BLaER1 treated with 17β-estradiol and CSF1 and Interleukin-3, amounts not matched to agents 10 nM and 100 nM (cell line): ENCODE measurements at regions not wholly inside any gene's neighbourhood (a gene's known extent, or its start where the extent isn't known, plus 50 kb on each side); places are given as distances from the start of the nearest gene placed in this dataset.
A peak's percentile ranks its signal among the peaks of the same experiment; 100 is the strongest.

Source experiments
- H3K27ac ChIP-seq, 11 experiments: shearing (Covaris generic); formaldehyde crosslinking; 2 replicates each; pipeline ENCODE4 v1.8.1; 2022
- H3K27me3 ChIP-seq, 11 experiments: shearing (Covaris generic); formaldehyde crosslinking; 2 replicates each; pipeline ENCODE4 v1.8.1; 2022
- H3K36me3 ChIP-seq, 11 experiments: shearing (Covaris generic); formaldehyde crosslinking; 2 replicates each; pipeline ENCODE4 v1.8.1; 2022
- H3K4me1 ChIP-seq, 10 experiments: shearing (Covaris generic); formaldehyde crosslinking; 2 replicates each; pipeline ENCODE4 v1.8.1; 2022
- H3K4me2 ChIP-seq, 11 experiments: shearing (Covaris generic); formaldehyde crosslinking; 2 replicates each; pipeline ENCODE4 v1.8.1; 2022
- H3K4me3 ChIP-seq, 10 experiments: shearing (Covaris generic); formaldehyde crosslinking; 2 replicates each; pipeline ENCODE4 v1.8.1; 2022
- H3K9ac ChIP-seq, 11 experiments: shearing (Covaris generic); formaldehyde crosslinking; 2 replicates each; pipeline ENCODE4 v1.8.1; 2022
- H3K9me3 ChIP-seq, 11 experiments: shearing (Covaris generic); formaldehyde crosslinking; replicated peaks in 1 of 11; 2 replicates each; pipeline ENCODE4 v1.8.1; 2022
- H4K20me1 ChIP-seq, 11 experiments: shearing (Covaris generic); formaldehyde crosslinking; 2 replicates each; pipeline ENCODE4 v1.8.1; 2022
- Cebpa-rat ChIP-seq, 11 experiments: shearing (Covaris generic); IDR thresholded peaks; 2 replicates each; pipeline ENCODE4 v1.8.1; 2022

GRCh38 chr9:134214386-134214765 lies 50.0 kb upstream of the RNU6ATAC start:
- TF ChIP-seq Cebpa-rat (IDR thresholded peaks at IDR 0.05): no peak
- H3K9ac ChIP-seq: peak overlapping the region in 10 of 11 experiments; percentile 63 to 90 (median 86); a peak in 19 of 22 replicates
- H3K4me2 ChIP-seq: peak overlapping the region; percentile 81 to 94 (median 86)
- no peaks in the 10 kb centered on the region for H3K36me3 ChIP-seq
- H3K27me3 ChIP-seq: no peaks in the 10 kb centered on the region
- H3K4me1 ChIP-seq: peaks cover 68 to 100% (median 100%) of the 10 kb centered on the region in 10 experiments
- peaks cover 0 to 7% (median 0%) of the 10 kb centered on the region in 11 experiments; a peak in 5 of 22 replicates for H3K9me3 ChIP-seq
- no peaks in the 10 kb centered on the region for H4K20me1 ChIP-seq
- H3K27ac ChIP-seq: peak overlapping the region; percentile 13 to 99 (median 95); a peak in 20 of 22 replicates
- H3K4me3 ChIP-seq: peak overlapping the region in 1 of 10 experiments; percentile 12; a peak in 3 of 20 replicates

- peak overlapping the region; percentile 73 to 99 (median 95) for H3K27ac ChIP-seq
- peaks cover 68 to 100% (median 100%) of the 10 kb centered on the region in 10 experiments for H3K4me1 ChIP-seq
- peaks cover 0 to 7% (median 0%) of the 10 kb centered on the region in 11 experiments; a peak in 5 of 22 replicates for H3K9me3 ChIP-seq
- no peaks in the 10 kb centered on the region for H3K27me3 ChIP-seq
- H3K9ac ChIP-seq: peak overlapping the region; percentile 63 to 90 (median 85); a peak in 21 of 22 replicates
- H3K4me2 ChIP-seq: peak overlapping the region; percentile 81 to 94 (median 86)
- peak overlapping the region in 1 of 10 experiments; percentile 12; a peak in 2 of 20 replicates for H3K4me3 ChIP-seq
- TF ChIP-seq Cebpa-rat (IDR thresholded peaks at IDR 0.05): no peak
- H3K36me3 ChIP-seq: no peaks in the 10 kb centered on the region
- H4K20me1 ChIP-seq: no peaks in the 10 kb centered on the region
Measured at GRCh38 chr9:134214766-134215419, 50.5 kb upstream of the RNU6ATAC start.

GRCh38 chr9:134215420-134215698 lies 51.0 kb upstream of the RNU6ATAC start:
- no peaks in the 10 kb centered on the region for H3K27me3 ChIP-seq
- H3K4me3 ChIP-seq: peak overlapping the region in 1 of 10 experiments; percentile 23; a peak in 1 of 20 replicates
- peaks cover 68 to 100% (median 100%) of the 10 kb centered on the region in 10 experiments for H3K4me1 ChIP-seq
- peaks cover 0 to 7% (median 0%) of the 10 kb centered on the region in 11 experiments; a peak in 5 of 22 replicates for H3K9me3 ChIP-seq
- no peak for TF ChIP-seq Cebpa-rat (IDR thresholded peaks at IDR 0.05)
- H3K36me3 ChIP-seq: no peaks in the 10 kb centered on the region
- peak overlapping the region; percentile 63 to 90 (median 85); a peak in 21 of 22 replicates for H3K9ac ChIP-seq
- H4K20me1 ChIP-seq: no peaks in the 10 kb centered on the region
- peak overlapping the region; percentile 73 to 99 (median 95) for H3K27ac ChIP-seq
- H3K4me2 ChIP-seq: peak overlapping the region; percentile 81 to 94 (median 86)

- Histone ChIP-seq H3K27ac (peak overlapping the region; percentile 73 to 99 (median 95)), H3K4me1 (peaks cover 68 to 100% (median 100%) of the 10 kb centered on the region in 10 experiments), H3K4me3 (peak overlapping the region in 2 of 10 experiments; percentile 23 to 37; a peak in 4 of 20 replicates), H3K36me3 (no peaks in the 10 kb centered on the region), H4K20me1 (no peaks in the 10 kb centered on the region), H3K9me3 (peaks cover 0 to 7% (median 0%) of the 10 kb centered on the region in 11 experiments; a peak in 5 of 22 replicates), H3K9ac (peak overlapping the region; percentile 63 to 90 (median 85); a peak in 21 of 22 replicates), H3K4me2 (peak overlapping the region; percentile 81 to 94 (median 86)), H3K27me3 (no peaks in the 10 kb centered on the region)
- TF ChIP-seq Cebpa-rat (IDR thresholded peaks at IDR 0.05): no peak
Measured at GRCh38 chr9:134215699-134216448, 51.5 kb upstream of the RNU6ATAC start.

- peak overlapping the region; percentile 40 to 90 (median 85); a peak in 20 of 22 replicates for H3K9ac ChIP-seq
- peak overlapping the region in 2 of 10 experiments; percentile 14 to 37; a peak in 1 of 20 replicates for H3K4me3 ChIP-seq
- peaks cover 62 to 100% (median 100%) of the 10 kb centered on the region in 10 experiments for H3K4me1 ChIP-seq
- H3K27ac ChIP-seq: peak overlapping the region; percentile 73 to 99 (median 95); a peak in 21 of 22 replicates
- no peaks in the 10 kb centered on the region for H3K36me3 ChIP-seq
- no peaks in the 10 kb centered on the region for H4K20me1 ChIP-seq
- H3K27me3 ChIP-seq: no peaks in the 10 kb centered on the region
- H3K4me2 ChIP-seq: peak overlapping the region; percentile 81 to 94 (median 86)
- H3K9me3 ChIP-seq: peaks cover 0 to 7% (median 0%) of the 10 kb centered on the region in 11 experiments; a peak in 5 of 22 replicates
- TF ChIP-seq Cebpa-rat (IDR thresholded peaks at IDR 0.05): no peak
Measured at GRCh38 chr9:134216449-134216951, 52.1 kb upstream of the RNU6ATAC start.

GRCh38 chr9:134216961-134217360 lies 52.6 kb upstream of the RNU6ATAC start:
- Histone ChIP-seq H3K4me2 (peak overlapping the region; percentile 81 to 94 (median 86)), H3K27me3 (no peaks in the 10 kb centered on the region), H3K4me1 (peaks cover 65 to 100% (median 100%) of the 10 kb centered on the region in 10 experiments), H3K36me3 (no peaks in the 10 kb centered on the region), H3K9me3 (peaks cover 0 to 7% (median 0%) of the 10 kb centered on the region in 11 experiments; a peak in 5 of 22 replicates), H4K20me1 (no peaks in the 10 kb centered on the region), H3K4me3 (0 out of 20 replicates have a peak overlapping the region, but pooled peaks of 1 of the 10 experiments have one; percentile 18), H3K9ac (peak overlapping the region in 9 of 11 experiments; percentile 80 to 90 (median 86); a peak in 19 of 22 replicates), H3K27ac (peak overlapping the region in 10 of 11 experiments; percentile 73 to 99 (median 95); a peak in 19 of 22 replicates)
- TF ChIP-seq Cebpa-rat (IDR thresholded peaks at IDR 0.05): no peak

- peaks cover 67 to 100% (median 99%) of the 10 kb centered on the region in 10 experiments for H3K4me1 ChIP-seq
- H3K36me3 ChIP-seq: no peaks in the 10 kb centered on the region
- H3K4me3 ChIP-seq: 0 out of 20 replicates have a peak overlapping the region, but pooled peaks of 1 of the 10 experiments have one; percentile 18
- peaks cover 0 to 5% (median 0%) of the 10 kb centered on the region in 11 experiments; a peak in 5 of 22 replicates for H3K9me3 ChIP-seq
- H3K4me2 ChIP-seq: peak overlapping the region; percentile 81 to 94 (median 86)
- H3K27me3 ChIP-seq: no peaks in the 10 kb centered on the region
- H3K9ac ChIP-seq: peak overlapping the region in 9 of 11 experiments; percentile 80 to 90 (median 86); a peak in 15 of 22 replicates
- no peaks in the 10 kb centered on the region for H4K20me1 ChIP-seq
- H3K27ac ChIP-seq: peak overlapping the region in 9 of 11 experiments; percentile 88 to 99 (median 95); a peak in 16 of 22 replicates
- TF ChIP-seq Cebpa-rat (IDR thresholded peaks at IDR 0.05): no peak
Measured at GRCh38 chr9:134217431-134218210, 53.3 kb upstream of the RNU6ATAC start.

- Histone ChIP-seq H3K4me3 (no peak overlapping the region), H3K4me1 (peaks cover 61 to 100% (median 99%) of the 10 kb centered on the region in 10 experiments), H3K9me3 (no peaks in the 10 kb centered on the region), H4K20me1 (no peaks in the 10 kb centered on the region), H3K27me3 (no peaks in the 10 kb centered on the region), H3K9ac (peak overlapping the region in 7 of 11 experiments; percentile 56 to 90 (median 88); a peak in 8 of 22 replicates), H3K27ac (peak overlapping the region in 8 of 11 experiments; percentile 88 to 99 (median 96); a peak in 15 of 22 replicates), H3K4me2 (peak overlapping the region; percentile 81 to 94 (median 86); a peak in 21 of 22 replicates), H3K36me3 (no peaks in the 10 kb centered on the region)
- TF ChIP-seq Cebpa-rat (IDR thresholded peaks at IDR 0.05): no peak
Measured at GRCh38 chr9:134218230-134218629, 53.9 kb upstream of the RNU6ATAC start.
